HepG2 (cell line): ENCODE measurements at regions not wholly inside any gene's neighbourhood (a gene's known extent, or its start where the extent isn't known, plus 50 kb on each side); places are given as distances from the start of the nearest gene placed in this dataset.

Source experiments
- ATAC-seq: fragments of 200-7000 bp; cut with Tn5 transposase; 3 replicates; pipeline ENCODE4 v1.9.1; 2020; ENCODE audit warnings: mild to moderate bottlenecking, moderate library complexity
- BruUV-seq: library from RNA; stranded (reverse); fragments of 400-500 nt; replicated peaks from 2 replicates; lab custom pipeline; 2021; lab: Mats Ljungman, UMichigan
- CTCF ChIA-PET: fragments of 300-600 bp; formaldehyde crosslinking; extraction: SDS; loops from one replicate; lab custom pipeline; 2021; ENCODE audit warnings: low total read pairs, inconsistent platforms, low intra/inter-chr PET ratio; lab: Yijun Ruan, JAX
- POLR2A ChIA-PET: fragments of 350-600 bp; sonication (Branson Sonifier 250); formaldehyde crosslinking; loops from one replicate; lab custom pipeline; 2020; ENCODE audit warnings: antibody characterized with exemption, inconsistent platforms; lab: Yijun Ruan, JAX
- DNase-seq: peaks from one replicate; pipeline ENCODE4 v3.0.0-alpha.2; 2015; ENCODE audit warnings: low spot score
- FAIRE-seq: peaks from 3 replicates; lab custom pipeline; 2011; peaks lifted over from hg19 to GRCh38; lab: Jason Lieb, UNC
- H2AFZ ChIP-seq: one replicate; pipeline ENCODE4 v1.6.1; 2011; ENCODE audit warnings: low read length, inconsistent platforms
- H3K27ac ChIP-seq: fragments of 300-600 bp; 3 replicates; pipeline ENCODE4 v1.8.0; 2011; ENCODE audit warnings: mixed run types, mild to moderate bottlenecking, mixed read lengths, low read length, inconsistent platforms; ENCODE audit not compliant: insufficient read depth; ENCODE audit errors: extremely low read length
- H3K27me3 ChIP-seq, 2 experiments: fragments of 200-600 bp in 1 of 2; 2 replicates in 1 of 2; 3 replicates in 1 of 2; pipeline versions ENCODE4 v1.6.0 to v1.8.0; 2011; ENCODE audit warnings: low read length in 2 of 2, mild to moderate bottlenecking in 2 of 2, moderate library complexity in 2 of 2, inconsistent platforms in 1 of 2; ENCODE audit not compliant: insufficient read depth in 2 of 2, control insufficient read depth in 1 of 2
- H3K36me3 ChIP-seq, 2 experiments: fragments of 200-600 bp in 1 of 2; replicated peaks in 1 of 2; 2 replicates in 1 of 2; 3 replicates in 1 of 2; pipeline versions ENCODE4 v1.5.1 to v1.8.0; 2011; ENCODE audit warnings: low read length in 2 of 2, inconsistent platforms in 1 of 2; ENCODE audit not compliant: insufficient read depth in 2 of 2, control insufficient read depth in 1 of 2
- H3K4me1 ChIP-seq: 2 replicates; pipeline ENCODE4 v1.5.1; 2012; ENCODE audit warnings: low read length, inconsistent platforms; ENCODE audit not compliant: insufficient read depth
- H3K4me2 ChIP-seq: 2 replicates; pipeline ENCODE4 v1.6.0; 2011; ENCODE audit warnings: low read depth, low read length, inconsistent platforms
- H3K4me3 ChIP-seq, 3 experiments: fragments of 200-600 bp in 1 of 3; sonication (generic), shearing (Covaris generic) in 1 of 3; replicated peaks in 1 of 3; 2 replicates each; pipeline ENCODE4 v1.5.1; 2011 to 2016; ENCODE audit warnings: low read length in 3 of 3, inconsistent platforms in 2 of 3, low read depth in 2 of 3, mild to moderate bottlenecking in 2 of 3, control low read depth in 1 of 3, mixed read lengths in 1 of 3; ENCODE audit not compliant: insufficient read depth in 1 of 3
- H3K79me2 ChIP-seq: one replicate; pipeline ENCODE4 v1.6.1; 2011; ENCODE audit warnings: low read length, inconsistent platforms; ENCODE audit not compliant: insufficient read depth
- H3K9ac ChIP-seq: 2 replicates; pipeline ENCODE4 v1.6.0; 2011; ENCODE audit warnings: mild to moderate bottlenecking, low read depth, low read length, inconsistent platforms; ENCODE audit not compliant: insufficient read depth
- H3K9me3 ChIP-seq: 2 replicates; pipeline ENCODE4 v1.5.1; 2012; ENCODE audit warnings: mild to moderate bottlenecking, low read length
- H4K20me1 ChIP-seq: 2 replicates; pipeline ENCODE4 v1.6.0; 2011; ENCODE audit warnings: inconsistent platforms, mild to moderate bottlenecking, low read length, moderate library complexity; ENCODE audit not compliant: insufficient read depth
- ATF3 ChIP-seq: sonication (generic); formaldehyde crosslinking; IDR thresholded peaks from 2 replicates; pipeline ENCODE4 v1.4.0; 2020; ENCODE audit warnings: missing genetic modification reagents
- BRF2 ChIP-seq: sonication (generic); formaldehyde crosslinking; IDR thresholded peaks from 2 replicates; pipeline ENCODE4 v1.8.1; 2022; ENCODE audit warnings: mild to moderate bottlenecking, missing genetic modification reagents
- JUND ChIP-seq: sonication (generic); formaldehyde crosslinking; IDR thresholded peaks from 2 replicates; pipeline ENCODE4 v1.8.0; 2022; ENCODE audit warnings: mild to moderate bottlenecking, missing genetic modification reagents
- KDM6A ChIP-seq: IDR thresholded peaks from 2 replicates; pipeline ENCODE4 v1.6.1; 2016; ENCODE audit warnings: low read depth
- NFIB ChIP-seq: sonication (generic); formaldehyde crosslinking; IDR thresholded peaks from 2 replicates; pipeline ENCODE4 v1.9.0; 2021; ENCODE audit warnings: missing genetic modification reagents, mild to moderate bottlenecking, borderline replicate concordance
- RORA ChIP-seq: sonication (generic); formaldehyde crosslinking; IDR thresholded peaks from 2 replicates; pipeline ENCODE4 v1.5.0; 2020; ENCODE audit warnings: mild to moderate bottlenecking, missing genetic modification reagents, moderate library complexity
- SATB2 ChIP-seq: sonication (generic); formaldehyde crosslinking; IDR thresholded peaks from 2 replicates; pipeline ENCODE4 v1.5.0; 2020; ENCODE audit warnings: missing genetic modification reagents
- SOX13 ChIP-seq, 3 experiments: fragments of 450-650 bp in 1 of 3; sonication (generic) in 1 of 3; formaldehyde crosslinking in 1 of 3; IDR thresholded peaks in 2 of 3; conservative IDR thresholded peaks in 1 of 3; 2 replicates each; pipeline versions ENCODE4 v1.5.0 to v1.6.1; 2016 to 2020; ENCODE audit warnings: antibody characterized with exemption in 1 of 3, mild to moderate bottlenecking in 1 of 3, missing compliant biosample characterization in 1 of 3, missing genetic modification reagents in 1 of 3, moderate library complexity in 1 of 3
- SOX5 ChIP-seq: IDR thresholded peaks from 2 replicates; pipeline ENCODE4 v1.6.1; 2016; ENCODE audit warnings: borderline replicate concordance
- TBP ChIP-seq: sonication (generic); formaldehyde crosslinking; IDR thresholded peaks from 2 replicates; pipeline ENCODE4 v1.5.0; 2020; ENCODE audit warnings: missing genetic modification reagents
- THAP11 ChIP-seq: IDR thresholded peaks from 2 replicates; pipeline ENCODE4 v1.6.1; 2016; ENCODE audit warnings: missing biosample characterization, missing genetic modification reagents
- ZBTB2 ChIP-seq: sonication (generic); formaldehyde crosslinking; IDR thresholded peaks from 2 replicates; pipeline ENCODE4 v1.8.0; 2022; ENCODE audit warnings: low read depth, missing genetic modification reagents
- ZGPAT ChIP-seq: IDR thresholded peaks from 2 replicates; pipeline ENCODE4 v1.6.1; 2016; ENCODE audit warnings: mild to moderate bottlenecking
- ZNF639 ChIP-seq: conservative IDR thresholded peaks from 2 replicates; pipeline ENCODE4 v1.6.1; 2018; ENCODE audit warnings: missing genetic modification reagents
- WGBS: methylation state at CpG from one replicate; pipeline ENCODE4 v1.1.6; 2017; ENCODE audit warnings: low lambda C conversion rate; 5-methylcytosine and 5-hydroxymethylcytosine counted together
- in situ Hi-C: cut with HindIII; loops from 2 replicates; pipeline ENCODE4 v1.10.0; 2017; ENCODE audit warnings: low pct_unique_long_range_greater_than_20kb; ENCODE audit not compliant: extremely low pct_ligation_motif_present
- intact Hi-C: fragments of 100-400 bp; cut with micrococcal nuclease; formaldehyde crosslinking; loops from one replicate; pipeline ENCODE4 v1.10.0; 2022; ENCODE audit not compliant: unreplicated experiment

GRCh38 chrY:8063973-8064372 lies 1152.4 kb upstream of the AMELY start (continued):
- TF ChIP-seq SOX13 (IDR thresholded peaks at IDR 0.05) (no peak), SOX13 (CRISPR knock-in tag; conservative IDR thresholded peaks at IDR 0.05 in 1 of 2, IDR thresholded peaks at IDR 0.05 in 1 of 2) (no peak), NFIB (CRISPR knock-in tag) (no peak), KDM6A (CRISPR knock-in tag) (no peak), TBP (CRISPR knock-in tag) (no peak), ZBTB2 (CRISPR knock-in tag) (no peak), ZNF639 (no peak), SATB2 (CRISPR knock-in tag) (no peak), SOX5 (CRISPR knock-in tag) (no peak), JUND (CRISPR knock-in tag) (no peak)

- CTCF ChIA-PET: no interaction called here
- intact Hi-C loops: no loop called here
- TF ChIP-seq RORA (CRISPR knock-in tag) (no peak), ATF3 (no peak), ZGPAT (no peak), THAP11 (CRISPR knock-in tag) (no peak), BRF2 (CRISPR knock-in tag) (no peak)
Measured at GRCh38 chrY:8058613-8059012, 1147.1 kb upstream of the AMELY start.

More at GRCh38 chrY:8058613-8059012, 1147.1 kb upstream of the AMELY start:
- no peak for FAIRE-seq
- Histone ChIP-seq H3K4me3 (no peak overlapping the region), H3K27ac (no peak overlapping the region), H3K27me3 (no peaks in the 10 kb centered on the region), H3K4me2 (no peak overlapping the region), H3K79me2 (no peaks in the 10 kb centered on the region), H2AFZ (no peak overlapping the region), H3K4me1 (no peaks in the 10 kb centered on the region), H4K20me1 (no peaks in the 10 kb centered on the region), H3K36me3 (no peaks in the 10 kb centered on the region), H3K9me3 (peaks cover 51% of the 10 kb centered on the region), H3K9ac (no peak overlapping the region)
- in situ Hi-C loops: no loop called here
- POLR2A ChIA-PET: no interaction called here
- BruUV-seq: no TSS peak
- no peak for ATAC-seq
- WGBS: no CpG with 5 or more reads among the region's 2 CpGs
- no peak for DNase-seq
